Uterus (tissue), 3 donors: ENCODE measurements at regions not wholly inside any gene's neighbourhood (a gene's known extent, or its start where the extent isn't known, plus 50 kb on each side); places are given as distances from the start of the nearest gene placed in this dataset.

ENCODE experiments used
- DNase-seq, 2 donors: peaks; one replicate each; pipeline ENCODE4 v3.0.0-alpha.2; 2019 to 2020
- H3K27ac ChIP-seq, 2 donors: fragments of 200-600 bp; sonication (generic); 1 replicate in 1 of 2; 2 replicates in 1 of 2; pipeline ENCODE4 v1.5.1; 2016 to 2018
- H3K27me3 ChIP-seq, 2 donors: fragments of 200-600 bp; sonication (generic); one replicate each; pipeline ENCODE4 v1.5.1; 2018 to 2019; ENCODE audit warnings: control low read depth in 1 of 2
- H3K36me3 ChIP-seq, 2 donors: fragments of 200-600 bp; sonication (generic); one replicate each; pipeline ENCODE4 v1.5.1; 2019; ENCODE audit warnings: control low read depth in 1 of 2
- H3K4me1 ChIP-seq, 2 donors: fragments of 200-600 bp; sonication (generic); one replicate each; pipeline ENCODE4 v1.5.1; 2018 to 2019; ENCODE audit warnings: control low read depth in 1 of 2
- H3K4me3 ChIP-seq, 2 donors: fragments of 200-600 bp; sonication (generic); 1 replicate in 1 of 2; 2 replicates in 1 of 2; pipeline ENCODE4 v1.5.1; 2018 to 2019; ENCODE audit warnings: mild to moderate bottlenecking in 1 of 2
- H3K9me3 ChIP-seq, 2 donors: fragments of 200-600 bp; sonication (generic); one replicate each; pipeline ENCODE4 v1.5.1; 2019; ENCODE audit warnings: control low read depth in 1 of 2
- CTCF ChIP-seq, 4 experiments: fragments of 200-600 bp in 2 of 4; fragments of 450-650 bp in 2 of 4; sonication (generic) in 2 of 4; IDR thresholded peaks; one replicate each; pipeline ENCODE4 v1.5.1; 2016 to 2019; ENCODE audit warnings: antibody characterized with exemption in 4 of 4, mild to moderate bottlenecking in 2 of 4, moderate library complexity in 1 of 4
- POLR2A ChIP-seq, 2 donors: fragments of 450-650 bp; IDR thresholded peaks; one replicate each; pipeline ENCODE4 v1.6.1; 2016; ENCODE audit warnings: antibody characterized with exemption in 2 of 2, mild to moderate bottlenecking in 1 of 2, moderate library complexity in 1 of 2
- intact Hi-C: fragments of 100-400 bp; cut with DNase I; formaldehyde crosslinking; loops from one replicate; pipeline ENCODE4 v1.15.1; 2023; ENCODE audit warnings: low total_unique reads
- donor health status: DM: yes; HTN: yes; CAD: no.

- Histone ChIP-seq H3K27ac (no peak overlapping the region), H3K36me3 (no peaks in the 10 kb centered on the region), H3K9me3 (no peaks in the 10 kb centered on the region), H3K4me1 (peaks cover 0 to 4% of the 10 kb centered on the region in 2 donors), H3K4me3 (no peak overlapping the region), H3K27me3 (peaks cover 0 to 8% of the 10 kb centered on the region in 2 donors)
- no peak for TF ChIP-seq POLR2A (IDR thresholded peaks at IDR 0.05)
- TF ChIP-seq CTCF (IDR thresholded peaks at IDR 0.05) = no peak
- DNase-seq = no peak
- intact Hi-C loops = no loop called here
These were observed 62.1 kb upstream of the TEKT1 start for GRCh38 chr17:6893382-6894205.

- H3K4me1 ChIP-seq = peaks cover 0 to 4% of the 10 kb centered on the region in 2 donors
- no peak for TF ChIP-seq POLR2A (IDR thresholded peaks at IDR 0.05)
- TF ChIP-seq CTCF (IDR thresholded peaks at IDR 0.05) = peak in 3 of 4 experiments; percentile 5 to 37 (median 13)
- intact Hi-C loops = no loop called here
- DNase-seq = no peak
- no peak overlapping the region for H3K27ac ChIP-seq
- H3K4me3 ChIP-seq = no peak overlapping the region
- no peaks in the 10 kb centered on the region for H3K36me3 ChIP-seq
- no peaks in the 10 kb centered on the region for H3K9me3 ChIP-seq
- H3K27me3 ChIP-seq = peaks cover 0 to 8% of the 10 kb centered on the region in 2 donors
These were observed 62.6 kb upstream of the TEKT1 start for GRCh38 chr17:6894206-6894528.

GRCh38 chr17:6901086-6901485 is 69.6 kb upstream of the TEKT1 start:
- Histone ChIP-seq H3K36me3 (no peaks in the 10 kb centered on the region), H3K9me3 (no peaks in the 10 kb centered on the region), H3K4me1 (no peaks in the 10 kb centered on the region), H3K4me3 (no peak overlapping the region), H3K27ac (no peak overlapping the region), H3K27me3 (no peaks in the 10 kb centered on the region)
- no peak for DNase-seq
- intact Hi-C loops = no loop called here
- TF ChIP-seq CTCF (IDR thresholded peaks at IDR 0.05) = no peak
- TF ChIP-seq POLR2A (IDR thresholded peaks at IDR 0.05) = no peak

GRCh38 chr17:6903326-6903900 is 71.9 kb upstream of the TEKT1 start:
- Histone ChIP-seq H3K36me3 (no peaks in the 10 kb centered on the region), H3K9me3 (no peaks in the 10 kb centered on the region), H3K4me3 (no peak overlapping the region), H3K27ac (no peak overlapping the region), H3K27me3 (no peaks in the 10 kb centered on the region), H3K4me1 (no peaks in the 10 kb centered on the region)
- intact Hi-C loops = no loop called here
- TF ChIP-seq CTCF (IDR thresholded peaks at IDR 0.05) (no peak), POLR2A (IDR thresholded peaks at IDR 0.05) (no peak)
- no peak for DNase-seq

GRCh38 chr17:6908807-6909206 is 77.3 kb upstream of the TEKT1 start:
- Histone ChIP-seq H3K27me3 (no peaks in the 10 kb centered on the region), H3K36me3 (no peaks in the 10 kb centered on the region), H3K9me3 (no peaks in the 10 kb centered on the region), H3K4me1 (no peaks in the 10 kb centered on the region), H3K4me3 (no peak overlapping the region), H3K27ac (no peak overlapping the region)
- no peak for DNase-seq
- TF ChIP-seq POLR2A (IDR thresholded peaks at IDR 0.05) = no peak
- no peak for TF ChIP-seq CTCF (IDR thresholded peaks at IDR 0.05)
- intact Hi-C loops = no loop called here
